Ovary (tissue), 3 donors: ENCODE measurements at regions not wholly inside any gene's neighbourhood (a gene's known extent, or its start where the extent isn't known, plus 50 kb on each side); places are given as distances from the start of the nearest gene placed in this dataset.

ENCODE experiments used
- EP300 ChIP-seq: sonication (generic); formaldehyde crosslinking; IDR thresholded peaks from one replicate; pipeline ENCODE4 v1.6.1; 2017; ENCODE audit warnings: antibody characterized with exemption
- POLR2A ChIP-seq: fragments of 450-650 bp; IDR thresholded peaks from one replicate; pipeline ENCODE4 v1.6.1; 2017; ENCODE audit warnings: antibody characterized with exemption, mild to moderate bottlenecking, moderate library complexity
- TF ChIP-seq, protein P1 (sequence below), 3 donors: fragments of 450-650 bp in 2 of 3; fragments of 200-600 bp in 1 of 3; IDR thresholded peaks; one replicate each; pipeline versions ENCODE4 v1.5.1 to v1.8.0; 2016 to 2022; ENCODE audit warnings: antibody characterized with exemption in 3 of 3, mild to moderate bottlenecking in 1 of 3
- donor health status: DM: no; HTN: no; CAD: no.

DNA sequence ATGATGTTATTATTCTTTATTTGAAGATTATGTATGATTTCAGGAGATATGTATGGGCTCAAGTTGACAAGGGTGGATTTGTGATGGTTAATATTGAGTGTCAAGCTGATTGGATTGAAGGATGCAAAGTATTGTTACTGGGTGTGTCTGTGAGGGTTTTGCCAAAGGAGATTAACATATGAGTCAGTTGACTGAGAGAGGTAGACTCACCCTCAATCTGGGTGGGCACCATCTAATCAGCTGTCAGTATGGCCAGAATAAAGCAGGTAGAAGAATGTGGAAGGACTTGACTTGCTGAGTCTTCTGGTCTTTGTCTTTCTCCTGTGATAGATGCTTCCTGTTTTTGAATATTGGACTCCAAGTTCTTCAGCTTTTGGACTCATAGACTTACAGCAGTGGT, 973.7 kb downstream of the MCTP2 start:
- TF ChIP-seq, protein P1, sequence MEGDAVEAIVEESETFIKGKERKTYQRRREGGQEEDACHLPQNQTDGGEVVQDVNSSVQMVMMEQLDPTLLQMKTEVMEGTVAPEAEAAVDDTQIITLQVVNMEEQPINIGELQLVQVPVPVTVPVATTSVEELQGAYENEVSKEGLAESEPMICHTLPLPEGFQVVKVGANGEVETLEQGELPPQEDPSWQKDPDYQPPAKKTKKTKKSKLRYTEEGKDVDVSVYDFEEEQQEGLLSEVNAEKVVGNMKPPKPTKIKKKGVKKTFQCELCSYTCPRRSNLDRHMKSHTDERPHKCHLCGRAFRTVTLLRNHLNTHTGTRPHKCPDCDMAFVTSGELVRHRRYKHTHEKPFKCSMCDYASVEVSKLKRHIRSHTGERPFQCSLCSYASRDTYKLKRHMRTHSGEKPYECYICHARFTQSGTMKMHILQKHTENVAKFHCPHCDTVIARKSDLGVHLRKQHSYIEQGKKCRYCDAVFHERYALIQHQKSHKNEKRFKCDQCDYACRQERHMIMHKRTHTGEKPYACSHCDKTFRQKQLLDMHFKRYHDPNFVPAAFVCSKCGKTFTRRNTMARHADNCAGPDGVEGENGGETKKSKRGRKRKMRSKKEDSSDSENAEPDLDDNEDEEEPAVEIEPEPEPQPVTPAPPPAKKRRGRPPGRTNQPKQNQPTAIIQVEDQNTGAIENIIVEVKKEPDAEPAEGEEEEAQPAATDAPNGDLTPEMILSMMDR (IDR thresholded peaks at IDR 0.05) = no peak
- no peak for TF ChIP-seq EP300
- TF ChIP-seq POLR2A = no peak
